ENCODE measurements at regions not wholly inside any gene's neighbourhood (a gene's known extent, or its start where the extent isn't known, plus 50 kb on each side); places are given as distances from the start of the nearest gene placed in this dataset.

- TF ChIP-seq POLR2AphosphoS5 (IDR thresholded peaks at IDR 0.05): no peak
- TF ChIP-seq CTCF (IDR thresholded peaks at IDR 0.05): no peak
- no peak for TF ChIP-seq EP300 (IDR thresholded peaks at IDR 0.05)
Observed at GRCh38 chr9:14018081-14018480, 295.9 kb downstream of the NFIB start.

Data from sigmoid colon (tissue), 4 donors.